GM18520 (cell line): ENCODE measurements at regions not wholly inside any gene's neighbourhood (a gene's known extent, or its start where the extent isn't known, plus 50 kb on each side); places are given as distances from the start of the nearest gene placed in this dataset.
"Not testable (repeated sequence)": the region's sequence is repeated elsewhere in the genome, so short reads cannot be mapped to it uniquely, and the experiment has no call there.

Source experiments
- ATAC-seq: cut with Tn5 transposase; IDR thresholded peaks from one replicate; pipeline ENCODE4 v1.9.1; 2021; ENCODE audit not compliant: unreplicated experiment

DNA sequence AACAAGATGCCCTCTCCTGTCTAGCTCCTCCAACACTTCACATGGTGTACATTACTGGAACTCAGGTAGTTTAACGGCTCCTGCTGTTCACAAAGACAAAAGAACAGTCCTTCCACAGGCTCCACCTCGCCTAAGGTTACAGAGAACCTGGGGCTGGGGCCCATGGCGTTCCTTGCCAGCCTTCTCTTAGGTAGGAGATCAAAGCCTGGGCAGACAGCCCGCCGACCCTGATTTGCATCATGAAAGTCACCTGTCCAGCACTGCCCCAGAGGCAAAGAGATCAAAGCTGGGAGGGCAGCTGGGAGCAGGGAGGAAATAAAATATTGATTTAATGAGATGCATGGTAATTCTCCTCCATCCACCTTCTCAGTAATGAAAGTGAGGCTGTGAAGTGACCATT, 115.0 kb upstream of the SLIT3 start:
- no peak for ATAC-seq

DNA sequence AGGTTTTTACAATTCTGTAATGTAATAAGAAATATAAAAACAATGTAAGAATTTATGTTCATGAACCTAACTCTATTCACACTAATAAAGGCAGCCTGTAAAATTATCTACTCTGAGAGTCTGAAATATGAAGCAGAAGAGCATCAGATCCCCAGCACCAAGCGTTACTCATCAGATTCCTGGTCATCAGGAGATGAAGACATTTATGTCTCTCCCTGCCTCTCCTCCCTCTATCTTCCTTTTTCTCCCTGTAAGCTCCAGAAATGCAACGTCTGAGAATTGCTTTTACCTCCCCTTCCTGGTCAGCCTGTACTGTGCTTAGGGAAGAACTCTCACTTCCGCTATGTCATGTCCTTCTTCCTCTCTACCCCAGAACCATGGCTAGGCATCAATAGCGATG, 114.4 kb upstream of the SLIT3 start:
- ATAC-seq, result no peak

DNA sequence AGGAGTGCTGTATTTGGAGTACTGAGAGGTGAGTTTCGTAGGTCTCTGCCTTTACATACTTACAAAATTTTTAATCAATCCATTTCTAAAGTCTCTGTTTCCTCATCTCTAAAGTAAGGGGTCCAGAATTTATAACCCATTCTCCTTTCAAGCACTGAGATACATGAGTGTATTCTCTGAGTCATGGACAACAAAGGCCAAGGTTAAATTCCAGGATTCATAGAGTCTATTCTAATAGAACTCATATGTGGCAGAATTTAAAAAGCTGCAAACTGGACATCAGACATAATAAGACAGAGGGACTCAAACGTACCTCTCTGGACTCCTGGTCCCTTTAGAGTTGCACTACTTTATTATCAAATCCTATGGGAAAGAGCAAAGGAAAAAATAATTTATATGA, 112.5 kb upstream of the SLIT3 start:
- ATAC-seq, result no peak

DNA sequence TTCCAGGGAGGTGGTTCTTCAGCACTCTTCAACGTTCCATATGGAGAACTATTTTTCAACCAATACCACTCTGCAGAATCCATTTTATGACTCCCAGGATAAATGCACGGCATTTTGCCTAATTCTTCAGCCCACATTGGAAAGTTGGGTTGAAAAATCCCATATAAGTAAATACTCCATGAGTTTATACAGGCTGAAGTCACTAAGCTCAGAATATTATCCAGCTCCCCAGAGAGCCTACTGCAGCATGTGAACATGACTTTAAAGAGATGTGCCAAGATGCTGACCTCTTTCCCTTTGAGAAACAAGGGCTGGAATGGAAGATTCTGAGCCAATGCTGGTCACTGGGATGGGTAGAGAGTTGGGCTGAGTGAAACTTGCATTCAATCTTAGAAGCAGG, 111.9 kb upstream of the SLIT3 start:
- ATAC-seq, result no peak

DNA sequence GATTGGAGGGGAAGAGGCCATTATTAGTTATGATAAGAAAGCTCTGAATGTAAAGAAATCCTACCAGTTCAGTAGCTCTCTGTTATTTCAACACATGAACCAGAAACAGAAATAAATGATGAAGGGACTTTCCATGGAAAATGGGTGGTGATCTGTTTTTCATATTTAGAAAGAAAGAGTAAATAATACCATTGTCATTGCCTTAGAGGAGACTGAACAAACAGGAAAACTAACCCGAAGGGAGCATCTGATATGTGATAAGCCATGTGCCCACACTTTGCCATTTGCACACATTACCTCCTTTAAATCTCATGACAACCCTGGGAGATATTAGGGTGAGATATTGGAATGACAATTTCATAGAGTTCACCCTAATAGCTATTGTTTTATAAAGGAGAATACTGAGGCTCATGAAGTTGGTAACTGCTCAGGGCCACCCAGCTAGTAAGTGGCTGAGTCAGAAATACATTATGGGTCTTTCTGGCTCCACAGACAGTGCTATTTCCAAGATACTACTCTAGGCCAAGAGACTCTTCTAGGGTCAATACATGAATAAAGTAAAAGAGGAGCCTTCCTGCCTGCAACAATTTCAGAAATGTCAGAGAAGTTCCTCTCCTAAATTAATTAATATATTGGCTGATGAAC, 111.0 kb upstream of the SLIT3 start:
- ATAC-seq, result no peak

DNA sequence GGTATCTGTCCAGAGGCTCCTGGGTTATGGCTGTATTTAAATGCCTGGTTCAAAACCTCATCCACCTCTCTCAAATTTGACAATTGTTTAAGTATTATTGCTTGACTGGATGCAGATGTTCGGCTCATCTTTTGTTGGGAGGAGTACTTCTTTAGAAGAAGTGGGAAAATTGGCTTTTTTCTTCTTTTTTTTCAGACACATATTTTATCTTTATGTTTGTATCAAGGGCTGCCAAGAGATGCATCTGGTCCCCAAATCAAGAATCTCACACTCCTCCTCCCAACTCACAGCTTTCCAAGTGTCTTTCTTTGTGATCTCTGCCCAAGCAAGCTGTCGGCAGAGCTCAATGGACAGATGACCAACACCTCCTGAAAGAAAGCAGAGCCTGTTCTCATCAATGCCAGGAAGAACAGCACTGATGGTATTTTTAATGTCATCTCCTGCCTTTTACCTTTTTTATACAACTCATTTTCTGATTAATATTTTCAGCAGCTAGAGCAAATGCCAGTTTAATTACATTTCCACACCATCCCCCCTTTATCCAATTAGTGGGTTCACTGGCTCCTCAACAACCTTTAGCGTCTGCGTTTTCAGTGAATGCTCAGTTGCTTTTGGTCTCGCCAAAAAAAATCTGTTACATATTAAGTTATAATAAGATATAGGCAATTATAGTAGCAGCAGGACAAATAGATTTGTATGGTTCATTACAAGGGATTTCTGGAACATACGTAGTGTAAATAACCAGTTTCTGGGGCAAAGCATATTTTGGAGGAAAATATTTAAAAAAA, 110.3 kb upstream of the SLIT3 start:
- ATAC-seq, result no peak

DNA sequence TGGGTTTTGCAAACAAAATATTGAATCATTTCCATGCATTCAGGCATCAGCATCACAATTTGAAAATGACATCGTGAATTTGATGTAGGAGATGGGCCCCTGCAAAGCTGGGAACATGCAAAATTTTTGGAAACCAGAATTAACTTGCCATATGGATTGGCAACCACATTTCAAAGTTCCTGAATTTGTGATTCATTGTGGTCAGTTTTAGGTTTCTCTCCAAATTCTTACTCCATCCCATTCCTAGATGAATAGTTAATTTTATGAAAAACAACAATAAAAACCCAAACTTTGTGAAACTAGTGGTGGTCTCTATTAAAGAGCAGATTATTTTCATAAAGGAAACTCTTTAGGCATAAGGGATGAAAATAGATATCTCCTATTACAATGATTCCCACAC, 107.8 kb upstream of the SLIT3 start:
- ATAC-seq, result no peak

DNA sequence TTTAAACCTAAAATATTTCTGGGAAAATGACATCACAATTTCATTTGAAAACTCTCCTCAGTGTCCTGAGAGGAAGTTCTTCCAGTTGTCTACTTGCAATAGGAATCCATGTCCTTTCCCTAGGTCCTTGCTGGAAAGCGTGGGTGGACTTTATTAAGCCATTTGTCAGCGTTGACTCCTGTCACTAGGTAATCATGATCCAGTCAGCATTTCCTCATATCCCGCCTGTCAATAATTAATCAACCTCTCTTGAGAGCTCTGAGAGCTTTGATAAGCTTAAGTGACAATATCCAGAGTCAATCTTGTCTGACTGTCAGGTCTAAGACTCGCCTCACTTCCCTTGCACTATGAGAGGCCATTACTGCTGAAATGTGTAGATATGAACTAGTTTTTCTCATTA, 107.2 kb upstream of the SLIT3 start:
- ATAC-seq, result no peak

DNA sequence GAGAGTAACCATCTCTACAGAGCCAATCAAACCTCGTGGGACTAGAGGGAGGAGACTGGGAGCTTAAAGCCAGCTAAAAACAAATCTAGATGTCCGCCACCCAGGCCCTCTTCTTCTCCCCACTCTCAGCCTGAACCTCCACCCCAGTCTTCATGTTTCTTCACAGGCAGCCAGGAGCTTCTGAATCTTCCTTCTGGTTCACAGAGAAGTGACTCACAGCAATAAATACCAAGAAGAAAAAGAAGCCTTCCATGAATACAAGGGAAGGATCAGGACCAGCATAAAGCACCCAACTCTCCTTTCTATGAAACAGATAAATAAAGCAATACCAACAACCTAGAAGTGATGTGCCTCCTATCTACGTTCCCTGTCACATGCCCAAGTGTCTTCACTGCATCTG, 103.3 kb upstream of the SLIT3 start:
- no peak for ATAC-seq

DNA sequence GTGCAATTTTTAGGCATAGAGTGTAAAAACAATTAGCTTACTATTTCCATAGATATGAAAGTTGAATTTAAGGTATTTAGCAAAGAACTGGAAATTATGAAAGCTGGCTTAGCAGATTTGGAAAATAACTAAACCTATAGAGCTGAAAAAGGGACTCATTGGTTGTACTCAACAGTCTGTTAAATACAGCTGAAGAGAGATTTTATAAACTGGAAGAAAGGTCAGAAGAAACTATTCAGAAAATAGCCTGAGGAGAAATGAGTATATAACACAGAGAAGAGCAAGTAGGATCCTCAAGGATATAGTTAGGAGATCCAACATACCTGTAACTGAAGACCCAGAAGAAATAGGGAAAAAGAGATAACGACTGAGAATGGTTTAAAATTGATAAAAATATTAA, 97.6 kb upstream of the SLIT3 start:
- ATAC-seq, result no peak

DNA sequence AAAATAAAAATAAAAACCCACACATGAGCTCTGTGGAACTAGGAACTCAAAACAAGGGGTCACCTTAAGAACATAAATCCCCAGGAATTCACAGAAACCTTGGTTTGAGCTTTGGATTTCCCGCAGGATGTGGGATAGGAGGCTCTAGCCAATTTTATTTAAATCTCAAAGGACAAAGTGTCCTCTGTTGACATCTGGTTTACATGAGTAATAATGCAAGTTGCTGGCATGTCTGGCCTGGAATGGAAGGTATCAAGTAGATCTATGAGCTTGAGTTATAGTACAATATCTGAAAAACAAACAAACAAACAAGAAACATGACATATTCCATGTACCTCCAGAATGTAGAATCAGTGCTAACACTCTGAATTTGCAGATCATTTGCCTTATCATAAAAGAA, 94.2 kb upstream of the SLIT3 start:
- ATAC-seq, result no peak

DNA sequence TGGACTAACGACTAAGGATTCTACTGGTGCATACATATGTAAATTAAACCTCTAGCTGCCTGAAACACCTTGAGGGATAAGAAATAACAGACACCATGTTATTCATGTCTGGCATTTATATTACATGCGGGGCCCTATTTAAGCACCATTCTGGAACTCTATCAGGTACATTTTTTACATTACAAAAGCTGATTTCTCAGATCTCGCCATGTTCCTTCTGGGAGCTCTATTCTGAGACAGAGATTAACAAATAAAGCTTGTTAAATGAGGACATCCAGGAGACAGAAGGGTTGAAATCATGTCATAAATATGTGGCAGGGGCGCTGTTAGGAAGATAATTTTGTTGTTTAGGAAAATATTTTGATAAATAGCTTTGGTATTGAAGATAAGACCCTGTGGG, 93.4 kb upstream of the SLIT3 start:
- ATAC-seq, result no peak

DNA sequence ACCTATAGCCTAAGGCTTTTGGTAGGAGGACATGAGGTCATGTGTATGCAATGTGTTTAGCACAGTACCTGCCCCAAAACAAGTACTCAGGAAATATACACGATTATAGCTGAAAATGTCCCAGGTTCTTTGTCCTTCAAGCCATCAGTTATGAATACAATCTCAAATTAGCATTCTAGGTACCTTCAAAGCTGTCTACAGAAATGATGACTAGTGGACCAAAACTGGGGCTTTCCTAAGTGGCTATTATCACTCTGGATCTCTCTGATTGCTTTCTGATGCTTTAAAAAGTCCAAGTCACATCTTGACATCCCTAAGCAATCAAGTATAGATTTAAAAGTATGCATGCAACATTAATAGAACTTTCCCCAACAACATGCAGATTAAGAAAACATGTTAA, 93.0 kb upstream of the SLIT3 start:
- no peak for ATAC-seq

DNA sequence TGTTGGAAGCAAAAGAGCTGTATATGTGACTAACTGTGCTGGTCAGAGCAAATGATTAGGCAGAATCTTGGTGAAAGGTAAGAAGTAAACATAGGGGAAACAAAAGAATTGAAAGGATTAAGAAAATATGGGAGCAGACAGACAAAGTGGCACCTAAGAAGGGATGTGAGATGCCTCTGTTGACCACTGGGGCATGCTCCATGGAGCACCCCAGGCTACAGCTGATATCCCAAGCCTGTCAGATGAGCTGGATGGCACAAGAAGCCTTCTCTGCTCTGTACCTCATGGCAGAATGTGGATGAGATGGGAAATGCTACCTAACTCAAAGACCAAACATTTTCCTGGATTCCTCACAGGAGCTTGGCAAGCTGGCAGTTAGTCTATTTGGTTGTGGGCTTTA, 89.3 kb upstream of the SLIT3 start:
- ATAC-seq, result no peak

DNA sequence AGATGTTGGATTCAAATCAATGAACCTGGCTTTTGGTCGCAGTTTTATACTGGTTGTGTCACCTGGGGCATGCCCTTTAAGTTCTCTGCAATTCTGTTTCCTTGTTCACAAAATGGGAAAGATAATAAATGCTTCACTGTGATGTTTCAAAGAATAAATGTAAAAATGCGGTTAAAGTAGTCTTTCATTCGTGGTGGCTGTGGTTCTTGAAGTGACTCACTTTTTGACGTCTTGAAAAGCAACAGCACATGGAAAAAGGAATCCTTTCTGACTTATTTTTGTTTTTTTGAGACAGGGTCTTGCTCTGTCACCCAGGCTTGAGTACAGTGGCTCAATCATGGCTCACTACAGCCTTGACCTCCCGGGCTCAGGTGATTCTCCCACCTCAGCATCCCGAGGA, 88.4 kb upstream of the SLIT3 start:
- ATAC-seq, result no peak

DNA sequence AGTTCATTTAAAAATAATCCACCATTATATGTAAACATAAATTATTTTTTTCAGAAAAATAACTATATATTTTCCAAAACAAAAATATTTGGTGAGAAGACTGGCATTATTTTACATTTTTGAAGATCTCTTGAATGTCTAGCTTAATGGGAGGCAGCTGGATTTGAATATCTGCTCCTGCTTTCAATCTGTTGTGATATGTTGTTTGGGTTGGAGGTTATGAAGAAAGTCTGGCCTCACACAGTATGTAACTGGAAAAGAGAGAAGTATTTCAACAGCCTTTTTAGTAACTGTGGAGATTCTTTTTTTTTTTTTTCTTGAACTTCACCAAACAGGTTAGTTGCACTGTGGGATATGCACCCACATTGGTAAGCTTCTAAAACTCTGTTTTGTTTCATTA, 84.7 kb upstream of the SLIT3 start:
- ATAC-seq, result no peak

DNA sequence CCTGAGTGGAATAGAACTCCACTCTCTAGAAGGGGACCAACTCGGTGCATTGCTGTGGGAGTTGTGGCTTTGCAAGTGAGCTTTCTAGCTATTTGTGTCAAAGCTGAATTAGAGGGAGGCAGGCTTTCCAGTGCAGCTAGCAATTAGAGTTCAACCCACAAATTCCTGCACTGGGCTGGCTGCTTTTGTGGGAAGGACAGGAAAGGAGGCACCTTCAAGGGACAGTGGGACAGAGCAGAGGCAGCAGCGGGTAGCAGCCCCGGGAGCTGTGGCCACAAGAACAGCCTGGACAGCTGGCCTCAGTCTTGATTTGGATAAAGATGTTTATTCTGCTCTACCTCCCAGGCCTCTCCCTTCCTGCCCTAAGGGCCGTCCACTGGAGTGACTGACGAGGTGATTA, 83.7 kb upstream of the SLIT3 start:
- ATAC-seq, result no peak

DNA sequence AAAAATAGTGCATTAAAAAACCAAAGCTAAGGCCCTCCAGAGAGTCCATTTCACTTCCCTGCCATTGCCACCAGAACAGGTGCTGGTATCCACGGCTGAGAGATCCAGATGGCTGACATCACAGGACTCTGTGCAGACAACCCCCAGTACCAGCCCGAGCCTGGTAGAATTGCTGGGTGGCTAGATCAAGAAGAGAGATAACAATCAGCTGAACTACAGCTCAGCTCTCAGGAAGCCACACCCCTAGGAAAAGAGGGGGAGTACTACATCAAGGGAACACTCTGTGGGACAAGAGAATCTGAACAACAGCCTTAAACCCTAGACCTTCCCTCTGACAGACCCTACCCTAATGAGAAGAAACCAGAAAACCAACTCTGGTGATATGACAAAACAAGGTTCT, 73.8 kb upstream of the SLIT3 start:
- ATAC-seq, result no peak

DNA sequence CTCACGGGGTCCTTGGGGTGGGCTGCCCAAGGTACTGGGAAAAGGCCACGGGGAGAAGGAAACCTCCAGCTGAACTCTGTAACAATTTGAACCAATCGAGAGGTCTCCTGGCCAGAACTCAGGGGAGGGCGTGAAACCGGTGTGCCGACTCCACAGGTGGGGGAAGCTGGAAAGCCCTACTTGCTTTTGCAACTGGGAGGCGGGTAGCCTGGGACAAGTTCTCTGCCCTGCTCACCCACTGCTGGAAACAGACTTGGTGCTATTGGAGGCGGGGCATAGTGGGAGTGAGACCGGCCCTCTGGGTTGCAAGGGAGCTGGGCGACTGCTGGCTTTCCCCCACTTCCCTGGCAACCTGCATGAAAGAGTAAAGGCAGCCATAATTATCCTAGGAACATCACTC, 73.2 kb upstream of the SLIT3 start:
- no peak for ATAC-seq

DNA sequence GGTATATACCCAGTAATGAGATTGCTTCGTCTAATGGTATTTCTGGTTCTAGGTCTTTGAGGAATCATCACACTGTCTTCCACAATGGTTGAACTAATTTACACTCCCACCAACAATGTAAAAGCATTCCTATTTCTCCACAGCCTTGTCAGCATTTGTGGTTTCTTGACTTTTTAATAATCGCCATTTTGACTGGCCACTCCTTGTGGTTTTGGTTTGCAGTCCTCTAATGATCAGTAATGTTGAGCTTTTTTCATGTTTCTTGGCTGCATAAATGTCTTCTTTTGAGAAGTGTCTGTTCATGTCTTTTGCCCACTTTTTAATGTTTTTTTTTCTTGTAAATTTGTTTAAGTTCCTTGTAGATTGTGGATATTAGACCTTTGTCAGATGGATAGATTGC, 70.9 kb upstream of the SLIT3 start:
- not testable (repeated sequence) for ATAC-seq

DNA sequence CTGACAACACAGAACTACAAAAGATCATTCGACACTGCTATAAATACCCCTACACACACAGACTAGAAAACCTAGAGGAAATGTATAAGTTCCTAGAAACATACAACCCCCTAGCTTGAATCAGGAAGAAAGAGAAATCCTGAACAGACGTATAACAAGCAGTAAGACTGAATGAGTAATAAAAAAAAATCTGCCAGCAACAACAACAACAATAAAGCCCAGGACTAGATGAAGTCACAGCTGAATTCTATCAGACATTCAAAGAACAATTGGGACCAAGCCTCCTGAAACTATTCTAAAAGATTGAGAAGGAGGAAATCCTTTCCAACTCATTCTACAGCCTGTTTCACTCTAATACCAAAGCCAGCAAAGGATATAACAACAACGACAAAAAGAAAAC, 68.2 kb upstream of the SLIT3 start:
- ATAC-seq, result no peak

DNA sequence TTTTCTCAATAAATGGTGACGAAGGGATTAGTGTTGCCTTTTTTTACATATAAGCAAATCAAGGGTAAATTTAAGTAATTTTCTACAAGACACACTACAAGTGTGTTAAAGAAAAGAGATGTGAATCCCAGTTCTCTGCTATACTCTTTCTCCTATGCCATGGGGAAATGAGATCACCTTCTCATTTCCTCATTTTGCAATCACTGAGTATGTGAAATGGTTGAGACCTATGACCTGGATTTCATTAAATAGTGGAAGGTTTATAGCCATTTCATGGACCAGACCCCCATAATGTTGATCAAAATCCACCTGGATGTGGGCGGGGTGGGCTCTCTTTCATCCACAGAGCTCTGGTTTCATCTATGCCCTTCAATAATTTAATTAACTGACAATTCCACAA, 66.9 kb upstream of the SLIT3 start:
- ATAC-seq, result no peak

DNA sequence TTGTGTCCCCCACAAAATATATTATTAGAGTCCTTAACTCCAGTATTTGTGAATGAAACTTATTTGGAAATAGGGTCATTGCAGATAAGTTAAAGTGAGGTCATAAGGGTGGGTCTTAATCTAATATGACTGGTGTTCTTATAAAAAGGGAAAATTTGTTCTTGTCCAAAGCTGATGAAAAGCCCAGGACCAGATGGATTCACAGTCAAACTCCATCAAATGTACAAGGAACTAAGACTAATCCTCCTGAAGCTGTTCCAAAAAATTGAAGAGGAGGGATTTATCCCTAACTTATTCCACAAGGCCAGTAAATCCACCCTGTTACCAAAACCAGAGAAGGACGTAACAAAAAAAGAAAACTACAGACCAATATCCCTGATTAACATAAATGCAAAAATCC, 56.4 kb upstream of the SLIT3 start:
- no peak for ATAC-seq
